Stomach (tissue), 8 donors: ENCODE measurements at regions not wholly inside any gene's neighbourhood (a gene's known extent, or its start where the extent isn't known, plus 50 kb on each side); places are given as distances from the start of the nearest gene placed in this dataset.

Source experiments
- DNase-seq, 2 donors: peaks; one replicate each; pipeline versions ENCODE4 v3.0.0 to v3.0.0-alpha.2; 2013 to 2019
- H3K27ac ChIP-seq, 5 donors: fragments of 200-600 bp in 4 of 5; sonication (generic) in 4 of 5; one replicate each; pipeline ENCODE4 v1.5.1; 2013 to 2019; ENCODE audit warnings: mild to moderate bottlenecking in 1 of 5, moderate library complexity in 1 of 5
- H3K27me3 ChIP-seq, 3 donors: fragments of 200-600 bp; sonication (generic); one replicate each; pipeline ENCODE4 v1.5.1; 2017 to 2019; ENCODE audit warnings: mixed run types in 1 of 3
- H3K36me3 ChIP-seq, 4 donors: fragments of 200-600 bp; sonication (generic); 1 replicate in 3 of 4; 2 replicates in 1 of 4; pipeline ENCODE4 v1.5.1; 2016 to 2019
- H3K4me1 ChIP-seq, 4 donors: fragments of 200-600 bp; sonication (generic); one replicate each; pipeline ENCODE4 v1.5.1; 2016 to 2019
- H3K4me3 ChIP-seq, 4 donors: fragments of 200-600 bp; sonication (generic) in 3 of 4; one replicate each; pipeline ENCODE4 v1.5.1; 2016 to 2019; ENCODE audit warnings: mild to moderate bottlenecking in 1 of 4
- H3K9me3 ChIP-seq, 4 donors: fragments of 200-600 bp; sonication (generic); one replicate each; pipeline ENCODE4 v1.5.1; 2016 to 2019
- CTCF ChIP-seq, 7 experiments: fragments of 450-650 bp in 4 of 7; fragments of 200-600 bp in 3 of 7; sonication (generic) in 3 of 7; IDR thresholded peaks; one replicate each; pipeline ENCODE4 v1.5.1; 2016 to 2019; ENCODE audit warnings: antibody characterized with exemption in 7 of 7, control low read depth in 2 of 7, mild to moderate bottlenecking in 1 of 7
- EP300 ChIP-seq: sonication (generic); formaldehyde crosslinking; IDR thresholded peaks from one replicate; pipeline ENCODE4 v1.6.1; 2017; ENCODE audit warnings: antibody characterized with exemption
- POLR2A ChIP-seq, 4 donors: fragments of 450-650 bp; IDR thresholded peaks; one replicate each; pipeline ENCODE4 v1.6.1; 2016; ENCODE audit warnings: antibody characterized with exemption in 4 of 4, control low read depth in 2 of 4, mild to moderate bottlenecking in 1 of 4, moderate library complexity in 1 of 4
- POLR2AphosphoS5 ChIP-seq, 3 donors: sonication (generic); formaldehyde crosslinking; IDR thresholded peaks; one replicate each; pipeline ENCODE4 v1.6.1; 2016; ENCODE audit warnings: antibody characterized with exemption in 3 of 3
- WGBS, 5 donors: extraction: QIAGEN DNeasy Blood & Tissue Kit in 3 of 5; methylation state at CpG; one replicate each; pipeline versions ENCODE4 v1.1.5 to v1.1.7; 2013 to 2018; 5-methylcytosine and 5-hydroxymethylcytosine counted together
- intact Hi-C: fragments of 100-400 bp; cut with DNase I; formaldehyde crosslinking; loops from one replicate; pipeline ENCODE4 v1.15.1; 2023; ENCODE audit warnings: low total_unique reads
- donor health status: healthy with polysubstance abuse.
- donor health status: Bipolar disorder and iron deficiency.
- donor health status: healthy.

- intact Hi-C loops = no loop called here
- Histone ChIP-seq H3K27ac (no peak overlapping the region), H3K36me3 (no peaks in the 10 kb centered on the region), H3K4me3 (no peak overlapping the region), H3K4me1 (no peaks in the 10 kb centered on the region), H3K27me3 (no peaks in the 10 kb centered on the region), H3K9me3 (no peaks in the 10 kb centered on the region)
- WGBS, 5 donors = 76 to 93% (median 87%) methylated on average over 4 of the region's 4 CpGs
- TF ChIP-seq EP300 (no peak), POLR2AphosphoS5 (IDR thresholded peaks at IDR 0.05) (no peak), CTCF (IDR thresholded peaks at IDR 0.05) (no peak), POLR2A (IDR thresholded peaks at IDR 0.05) (no peak)
- no peak for DNase-seq
Observed at GRCh38 chr3:67204951-67205350, 206.8 kb downstream of the KBTBD8 start.

- no peak for TF ChIP-seq POLR2A (IDR thresholded peaks at IDR 0.05)
- no peak for TF ChIP-seq CTCF (IDR thresholded peaks at IDR 0.05)
- TF ChIP-seq POLR2AphosphoS5 (IDR thresholded peaks at IDR 0.05) = no peak
- TF ChIP-seq EP300 = no peak
- no peaks in the 10 kb centered on the region for H3K27me3 ChIP-seq
- H3K4me3 ChIP-seq = no peak overlapping the region
- H3K9me3 ChIP-seq = no peaks in the 10 kb centered on the region
- H3K27ac ChIP-seq = no peak overlapping the region
- no peaks in the 10 kb centered on the region for H3K4me1 ChIP-seq
- intact Hi-C loops = no loop called here
- DNase-seq = no peak
- H3K36me3 ChIP-seq = no peaks in the 10 kb centered on the region
Observed at GRCh38 chr3:67215690-67216089, 217.6 kb downstream of the KBTBD8 start.

GRCh38 chr3:67227030-67227429 lies 228.9 kb downstream of the KBTBD8 start:
- Histone ChIP-seq H3K36me3 (no peaks in the 10 kb centered on the region), H3K4me1 (no peaks in the 10 kb centered on the region), H3K4me3 (no peak overlapping the region), H3K27ac (no peak overlapping the region), H3K27me3 (no peaks in the 10 kb centered on the region), H3K9me3 (no peaks in the 10 kb centered on the region)
- TF ChIP-seq POLR2AphosphoS5 (IDR thresholded peaks at IDR 0.05) (no peak), EP300 (no peak), POLR2A (IDR thresholded peaks at IDR 0.05) (no peak), CTCF (IDR thresholded peaks at IDR 0.05) (no peak)
- DNase-seq = no peak
- 43 to 62% (median 52%) methylated on average over 1 of the region's 1 CpG for WGBS, 5 donors
- intact Hi-C loops = no loop called here

DNA sequence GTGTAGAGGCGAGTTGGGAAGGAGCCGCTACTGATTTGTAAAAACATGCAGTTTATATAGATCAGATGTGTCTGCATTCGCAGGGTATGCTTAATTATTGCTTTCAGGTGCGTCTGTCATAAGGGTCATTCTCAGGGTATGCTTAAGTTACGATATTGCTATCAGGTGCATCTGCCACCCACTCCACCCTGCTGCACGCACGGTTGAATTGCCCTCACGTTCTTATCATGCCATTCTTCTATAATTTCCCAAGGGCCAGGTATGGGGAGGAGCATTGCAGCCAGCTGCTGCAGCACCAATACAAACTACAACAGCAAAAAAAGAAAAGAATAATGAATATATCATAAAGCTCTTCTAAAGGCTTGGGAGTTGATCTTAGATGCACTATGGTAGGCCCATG lies 230.0 kb downstream of the KBTBD8 start:
- intact Hi-C loops = no loop called here
- TF ChIP-seq POLR2AphosphoS5 (IDR thresholded peaks at IDR 0.05) (no peak), EP300 (no peak), CTCF (IDR thresholded peaks at IDR 0.05) (no peak), POLR2A (IDR thresholded peaks at IDR 0.05) (no peak)

GRCh38 chr3:67232642-67233041 lies 234.5 kb downstream of the KBTBD8 start:
- TF ChIP-seq POLR2AphosphoS5 (IDR thresholded peaks at IDR 0.05) = no peak
- no peak for TF ChIP-seq POLR2A (IDR thresholded peaks at IDR 0.05)
- no peak for TF ChIP-seq EP300
- TF ChIP-seq CTCF (IDR thresholded peaks at IDR 0.05) = no peak
- no peak overlapping the region for H3K27ac ChIP-seq
- H3K4me3 ChIP-seq = no peak overlapping the region
- no peaks in the 10 kb centered on the region for H3K36me3 ChIP-seq
- no peak for DNase-seq
- intact Hi-C loops = no loop called here
- 89 to 95% (median 91%) methylated on average over 3 of the region's 3 CpGs for WGBS, 5 donors
- H3K4me1 ChIP-seq = no peaks in the 10 kb centered on the region
- H3K27me3 ChIP-seq = no peaks in the 10 kb centered on the region
- H3K9me3 ChIP-seq = no peaks in the 10 kb centered on the region

More for the DNA sequence above, 230.0 kb downstream of the KBTBD8 start:
- Histone ChIP-seq H3K9me3 (no peaks in the 10 kb centered on the region), H3K36me3 (no peaks in the 10 kb centered on the region), H3K4me1 (no peaks in the 10 kb centered on the region), H3K27ac (no peak overlapping the region), H3K4me3 (no peak overlapping the region), H3K27me3 (no peaks in the 10 kb centered on the region)
- WGBS, 5 donors = 76 to 87% (median 81%) methylated on average over 8 of the region's 8 CpGs
- no peak for DNase-seq
